RWPE1 (cell line): ENCODE measurements at regions not wholly inside any gene's neighbourhood (a gene's known extent, or its start where the extent isn't known, plus 50 kb on each side); places are given as distances from the start of the nearest gene placed in this dataset.

Source experiments
- CTCF ChIA-PET: fragments of 350-600 bp; sonication (Branson Sonifier 250); formaldehyde crosslinking; extraction: SDS; loops from one replicate; lab custom pipeline; 2021; lab: Yijun Ruan, JAX
- POLR2A ChIA-PET: fragments of 400-600 bp; formaldehyde crosslinking; extraction: SDS; loops from one replicate; lab custom pipeline; 2020; ENCODE audit warnings: antibody characterized with exemption; ENCODE audit not compliant: low non-redundant PET; lab: Yijun Ruan, JAX
- DNase-seq: peaks from one replicate; pipeline ENCODE4 v3.0.0; 2012; ENCODE audit warnings: low spot score
- H3K27ac ChIP-seq: fragments of 450-650 bp; 2 replicates; pipeline ENCODE4 v1.5.1; 2017
- CTCF ChIP-seq: fragments of 450-650 bp; conservative IDR thresholded peaks from 2 replicates; pipeline ENCODE4 v1.5.1; 2017; ENCODE audit warnings: low read depth, mild to moderate bottlenecking

DNA sequence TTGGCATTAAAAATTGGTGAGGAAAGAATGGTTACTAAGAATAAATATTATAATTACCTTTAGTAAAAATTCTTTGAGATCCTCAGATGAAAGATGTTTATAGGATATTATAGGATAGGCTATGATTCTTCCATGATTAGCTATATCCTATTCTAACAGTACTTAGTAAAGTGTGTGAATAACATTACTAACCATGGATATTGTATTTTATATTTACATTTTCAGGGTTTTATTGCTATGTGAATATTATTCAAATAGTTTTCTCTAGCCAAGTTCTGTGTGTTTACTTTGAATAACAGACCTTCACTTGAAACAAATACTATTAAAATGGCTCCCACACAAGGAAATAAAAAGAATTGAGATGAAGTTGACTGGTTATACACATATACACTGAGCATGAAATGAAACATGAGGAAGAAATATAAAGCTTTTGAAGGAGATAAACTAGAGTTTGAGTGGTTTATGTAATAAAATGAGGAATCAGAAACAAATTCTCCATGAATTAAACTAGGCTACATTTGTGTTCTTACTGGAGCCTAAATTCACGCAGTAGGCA is 479.4 kb upstream of the PKN2 start:
- POLR2A ChIA-PET: no interaction called here
- TF ChIP-seq CTCF: no peak
- CTCF ChIA-PET: no interaction called here
- H3K27ac ChIP-seq: no peak overlapping the region
- DNase-seq: no peak

- CTCF ChIA-PET: interaction anchor here (0.6 kb wide), 1 partner anchor 11 kb away, joined by 4 read pairs; no protein-coding TSS in a partner anchor
Observed at GRCh38 chr1:88208389-88208788, 475.7 kb upstream of the PKN2 start.

GRCh38 chr1:88210103-88210787 is 473.8 kb upstream of the PKN2 start:
- CTCF ChIA-PET: no interaction called here

More at GRCh38 chr1:88208389-88208788, 475.7 kb upstream of the PKN2 start:
- DNase-seq: no peak
- no peak for TF ChIP-seq CTCF
- POLR2A ChIA-PET: no interaction called here
- H3K27ac ChIP-seq: no peak overlapping the region

GRCh38 chr1:88216441-88216840 is 467.6 kb upstream of the PKN2 start:
- DNase-seq: no peak
- no peak overlapping the region for H3K27ac ChIP-seq
- CTCF ChIA-PET: no interaction called here
- POLR2A ChIA-PET: no interaction called here
- no peak for TF ChIP-seq CTCF

More at GRCh38 chr1:88210103-88210787, 473.8 kb upstream of the PKN2 start:
- no peak overlapping the region for H3K27ac ChIP-seq
- POLR2A ChIA-PET: no interaction called here
- DNase-seq: no peak
- TF ChIP-seq CTCF: no peak

GRCh38 chr1:88217386-88217785 is 466.7 kb upstream of the PKN2 start:
- POLR2A ChIA-PET: no interaction called here
- CTCF ChIA-PET: interaction anchor here (0.6 kb wide), 1 partner anchor 8 kb away, joined by 8 read pairs; no protein-coding TSS in a partner anchor
- H3K27ac ChIP-seq: no peak overlapping the region
- TF ChIP-seq CTCF: no peak
- no peak for DNase-seq

GRCh38 chr1:88219521-88219920 is 464.6 kb upstream of the PKN2 start:
- no peak overlapping the region for H3K27ac ChIP-seq
- TF ChIP-seq CTCF: no peak
- CTCF ChIA-PET: interaction anchor here (0.7 kb wide), 1 partner anchor 11 kb away, joined by 4 read pairs; no protein-coding TSS in a partner anchor
- DNase-seq: no peak
- POLR2A ChIA-PET: no interaction called here
